IMR-90 (cell line): ENCODE measurements at regions not wholly inside any gene's neighbourhood (a gene's known extent, or its start where the extent isn't known, plus 50 kb on each side); places are given as distances from the start of the nearest gene placed in this dataset.

Experiments
- ATAC-seq: fragments of 200-7000 bp; cut with Tn5 transposase; 2 replicates; pipeline ENCODE4 v1.9.1; 2020; ENCODE audit warnings: low read depth, mild to moderate bottlenecking, moderate library complexity
- BruUV-seq: library from RNA; stranded (reverse); fragments of 400-500 nt; replicated peaks from 2 replicates; lab custom pipeline; 2021; lab: Mats Ljungman, UMichigan
- CTCF ChIA-PET: fragments of 300-600 bp; formaldehyde crosslinking; extraction: SDS; loops from one replicate; lab custom pipeline; 2021; ENCODE audit warnings: antibody characterized with exemption; lab: Yijun Ruan, JAX
- POLR2A ChIA-PET: fragments of 300-600 bp; sonication (Branson Sonifier 250); formaldehyde crosslinking; loops from one replicate; lab custom pipeline; 2022; ENCODE audit warnings: antibody characterized with exemption; ENCODE audit not compliant: unreplicated experiment; lab: Charles Lee
- DNase-seq: peaks from one replicate; pipeline ENCODE4 v3.0.0; 2013
- H2AFZ ChIP-seq: replicated peaks from 2 replicates; pipeline ENCODE3; 2013; ENCODE audit warnings: low read length, mild to moderate bottlenecking; ENCODE audit not compliant: poor library complexity
- H2AK5ac ChIP-seq: 2 replicates; pipeline ENCODE4 v1.6.1; 2013; ENCODE audit warnings: low read depth, low read length, inconsistent platforms
- H2AK9ac ChIP-seq: replicated peaks from 2 replicates; pipeline ENCODE3; 2013; ENCODE audit warnings: mild to moderate bottlenecking, low read depth, low read length, moderate library complexity; ENCODE audit not compliant: poor library complexity
- H2BK120ac ChIP-seq: 2 replicates; pipeline ENCODE4 v1.6.1; 2013; ENCODE audit warnings: low read depth, low read length, inconsistent platforms
- H2BK15ac ChIP-seq: 3 replicates; pipeline ENCODE4 v1.6.1; 2013; ENCODE audit warnings: low read depth, low read length, inconsistent platforms
- H2BK20ac ChIP-seq: 2 replicates; pipeline ENCODE4 v1.6.1; 2013; ENCODE audit warnings: low read depth, mild to moderate bottlenecking, inconsistent platforms, low read length, moderate library complexity
- H2BK5ac ChIP-seq: 2 replicates; pipeline ENCODE4 v1.6.1; 2013; ENCODE audit warnings: mild to moderate bottlenecking, low read depth, low read length, inconsistent platforms; ENCODE audit not compliant: poor library complexity, severe bottlenecking
- H3K14ac ChIP-seq: replicated peaks from 2 replicates; pipeline ENCODE4 v1.6.1; 2013; ENCODE audit warnings: low read depth, low read length, inconsistent platforms
- H3K18ac ChIP-seq: 2 replicates; pipeline ENCODE4 v1.6.1; 2013; ENCODE audit warnings: low read depth, low read length, control low read depth
- H3K23ac ChIP-seq: 2 replicates; pipeline ENCODE4 v1.6.1; 2013; ENCODE audit warnings: low read depth, low read length, inconsistent platforms
- H3K27ac ChIP-seq: 2 replicates; pipeline ENCODE4 v1.5.1; 2013; ENCODE audit warnings: mild to moderate bottlenecking, control low read depth, low read length; ENCODE audit not compliant: insufficient read depth
- H3K27me3 ChIP-seq: 2 replicates; pipeline ENCODE4 v1.6.1; 2013; ENCODE audit warnings: low read length; ENCODE audit not compliant: control insufficient read depth, insufficient read depth
- H3K36me3 ChIP-seq: 2 replicates; pipeline ENCODE4 v1.6.1; 2013; ENCODE audit warnings: low read length, mixed read lengths; ENCODE audit not compliant: control insufficient read depth, insufficient read depth
- H3K4ac ChIP-seq: 2 replicates; pipeline ENCODE4 v1.6.1; 2013; ENCODE audit warnings: low read depth, low read length, inconsistent platforms
- H3K4me1 ChIP-seq: 2 replicates; pipeline ENCODE4 v1.6.1; 2013; ENCODE audit warnings: low read length, mixed read lengths; ENCODE audit not compliant: control insufficient read depth, insufficient read depth
- H3K4me2 ChIP-seq: 2 replicates; pipeline ENCODE4 v1.6.1; 2013; ENCODE audit warnings: low read depth, mild to moderate bottlenecking, control low read depth, low read length, moderate library complexity
- H3K4me3 ChIP-seq: 2 replicates; pipeline ENCODE4 v1.5.1; 2013; ENCODE audit warnings: low read depth, mild to moderate bottlenecking, control low read depth, low read length, moderate library complexity; ENCODE audit not compliant: insufficient read depth
- H3K56ac ChIP-seq: 2 replicates; pipeline ENCODE4 v1.6.1; 2013; ENCODE audit warnings: low read length, inconsistent platforms; ENCODE audit not compliant: insufficient read depth; ENCODE audit errors: extremely low read depth
- H3K79me1 ChIP-seq, 2 experiments: 2 replicates each; pipeline ENCODE4 v1.6.1; 2013; ENCODE audit warnings: low read length in 2 of 2, inconsistent platforms in 1 of 2, low read depth in 1 of 2
- H3K9ac ChIP-seq: 2 replicates; pipeline ENCODE4 v1.6.1; 2013; ENCODE audit warnings: low read depth, low read length, control low read depth
- H3K9me1 ChIP-seq: 2 replicates; pipeline ENCODE4 v1.6.1; 2013; ENCODE audit warnings: low read length, inconsistent platforms; ENCODE audit not compliant: insufficient read depth
- H3K9me3 ChIP-seq: 2 replicates; pipeline ENCODE4 v1.6.1; 2013; ENCODE audit warnings: low read length; ENCODE audit not compliant: control insufficient read depth, insufficient read depth
- H4K20me1 ChIP-seq: 2 replicates; pipeline ENCODE4 v1.6.1; 2013; ENCODE audit warnings: low read length, inconsistent platforms; ENCODE audit not compliant: insufficient read depth
- H4K5ac ChIP-seq: 2 replicates; pipeline ENCODE4 v1.6.1; 2013; ENCODE audit warnings: mild to moderate bottlenecking, low read depth, low read length, control low read depth
- H4K8ac ChIP-seq, 2 experiments: 2 replicates each; pipeline ENCODE4 v1.6.1; 2013; ENCODE audit warnings: low read depth in 2 of 2, low read length in 2 of 2, control low read depth in 1 of 2, inconsistent platforms in 1 of 2
- H4K91ac ChIP-seq: 2 replicates; pipeline ENCODE4 v1.6.1; 2013; ENCODE audit warnings: low read depth, low read length, inconsistent platforms; ENCODE audit not compliant: insufficient read depth
- CEBPB ChIP-seq: IDR thresholded peaks from 2 replicates; pipeline ENCODE4 v1.6.1; 2012; ENCODE audit warnings: low read depth, low read length, improper control_type of control experiment
- CHD1 ChIP-seq: IDR thresholded peaks from 2 replicates; pipeline ENCODE4 v1.6.1; 2012; ENCODE audit warnings: low read depth, low read length, improper control_type of control experiment
- MXI1 ChIP-seq: IDR thresholded peaks from 2 replicates; pipeline ENCODE4 v1.6.1; 2012; ENCODE audit warnings: low read depth, mild to moderate bottlenecking, low read length, moderate library complexity, borderline replicate concordance
- NFE2L2 ChIP-seq: fragments of 150-350 bp; IDR thresholded peaks from 2 replicates; pipeline ENCODE4 v1.6.1; 2016; ENCODE audit warnings: low read depth, mild to moderate bottlenecking, low read length
- RAD21 ChIP-seq: IDR thresholded peaks from 2 replicates; pipeline ENCODE4 v1.6.1; 2012; ENCODE audit warnings: low read length, improper control_type of control experiment
- RCOR1 ChIP-seq: IDR thresholded peaks from 2 replicates; pipeline ENCODE4 v1.6.1; 2012; ENCODE audit warnings: mild to moderate bottlenecking, low read length, improper control_type of control experiment; ENCODE audit not compliant: insufficient replicate concordance
- WGBS, 2 experiments: methylation state at CpG; one replicate each; pipeline versions ENCODE4 v1.1.5 to v1.1.7; 2013; ENCODE audit warnings: missing lambda C conversion rate in 2 of 2; ENCODE audit not compliant: insufficient read length in 1 of 2; ENCODE audit errors: extremely low coverage in 2 of 2; 5-methylcytosine and 5-hydroxymethylcytosine counted together
- dilution Hi-C: fragments of 300-500 bp; cut with HindIII; formaldehyde crosslinking; loops from one replicate; pipeline ENCODE4 v1.14.3; 2018; ENCODE audit warnings: low sequenced_read_pairs; ENCODE audit not compliant: unreplicated experiment
- in situ Hi-C: fragments of 300-500 bp; cut with MboI; formaldehyde crosslinking; loops from 3 replicates; pipeline ENCODE4 v1.14.3; 2019; ENCODE audit warnings: low sequenced_read_pairs, inconsistent platforms, mixed read lengths
- intact Hi-C: fragments of 100-400 bp; cut with micrococcal nuclease; formaldehyde crosslinking; loops from 2 replicates; pipeline ENCODE4 v1.10.0; 2022
- TF ChIP-seq, protein P1 (sequence below): fragments of 150-350 bp; IDR thresholded peaks from 2 replicates; pipeline ENCODE4 v1.6.1; 2017; ENCODE audit warnings: mild to moderate bottlenecking, antibody characterized with exemption, low read length, low read depth
- TF ChIP-seq, protein P2 (sequence below): fragments of 150-350 bp; IDR thresholded peaks from 2 replicates; pipeline ENCODE4 v1.6.1; 2016; ENCODE audit warnings: low read depth, mild to moderate bottlenecking, low read length, moderate library complexity, borderline replicate concordance

DNA sequence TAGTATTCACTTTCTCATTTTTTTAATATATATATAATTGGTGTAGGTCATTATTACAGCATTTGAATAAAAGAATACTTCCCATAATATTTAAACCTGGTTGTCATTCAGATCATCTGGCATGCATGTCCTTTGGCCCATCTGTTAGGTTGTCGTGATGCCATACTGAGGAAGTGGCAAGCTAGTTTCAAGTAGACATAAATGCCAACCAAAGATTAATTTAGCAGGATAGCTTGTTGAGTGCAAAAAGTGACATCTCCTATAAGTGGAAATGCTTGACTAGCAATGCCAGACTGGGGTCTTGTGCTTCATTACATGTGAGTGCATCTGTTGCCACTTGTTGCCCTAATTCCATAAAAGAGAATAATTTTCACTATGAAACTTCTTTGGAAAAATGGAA lies 1044.7 kb downstream of the GRIK2 start:
- no peak overlapping the region for H3K4me3 ChIP-seq
- in situ Hi-C loops (no loop called here), dilution Hi-C loops (no loop called here), intact Hi-C loops (no loop called here)
- H3K18ac ChIP-seq, result no peak overlapping the region
- 0 out of 2 replicates have a peak, but pooled peaks cover 2% of the 10 kb centered on the region for H3K9me3 ChIP-seq
- BruUV-seq, result no TSS peak
- no peak overlapping the region for H2BK120ac ChIP-seq
- H3K4me1 ChIP-seq, result no peaks in the 10 kb centered on the region
- H3K27ac ChIP-seq, result no peak overlapping the region
- H4K20me1 ChIP-seq, result no peaks in the 10 kb centered on the region
- H3K14ac ChIP-seq, result no peak overlapping the region
- no peak overlapping the region for H2BK20ac ChIP-seq
- no peak overlapping the region for H3K9ac ChIP-seq
- no peak overlapping the region for H2BK15ac ChIP-seq
- no peak overlapping the region for H4K8ac ChIP-seq
- ChIA-PET CTCF (no interaction called here), POLR2A (no interaction called here)
- no peaks in the 10 kb centered on the region for H3K79me1 ChIP-seq
- H3K4me2 ChIP-seq, result no peak overlapping the region
- H4K91ac ChIP-seq, result no peak overlapping the region
- no peak overlapping the region for H2AFZ ChIP-seq
- no peak overlapping the region for H4K5ac ChIP-seq
- no peak overlapping the region for H2AK5ac ChIP-seq
- H3K4ac ChIP-seq, result no peak overlapping the region
- H3K9me1 ChIP-seq, result no peaks in the 10 kb centered on the region
- DNase-seq, result no peak
- no peaks in the 10 kb centered on the region for H3K27me3 ChIP-seq
- no peak overlapping the region for H2BK5ac ChIP-seq
- no peak overlapping the region for H2AK9ac ChIP-seq
- no peak overlapping the region for H3K23ac ChIP-seq
- TF ChIP-seq, protein P1, sequence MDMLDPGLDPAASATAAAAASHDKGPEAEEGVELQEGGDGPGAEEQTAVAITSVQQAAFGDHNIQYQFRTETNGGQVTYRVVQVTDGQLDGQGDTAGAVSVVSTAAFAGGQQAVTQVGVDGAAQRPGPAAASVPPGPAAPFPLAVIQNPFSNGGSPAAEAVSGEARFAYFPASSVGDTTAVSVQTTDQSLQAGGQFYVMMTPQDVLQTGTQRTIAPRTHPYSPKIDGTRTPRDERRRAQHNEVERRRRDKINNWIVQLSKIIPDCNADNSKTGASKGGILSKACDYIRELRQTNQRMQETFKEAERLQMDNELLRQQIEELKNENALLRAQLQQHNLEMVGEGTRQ, result no peak
- no peak for TF ChIP-seq CHD1
- TF ChIP-seq CEBPB, result no peak
- TF ChIP-seq MXI1, result no peak
- TF ChIP-seq RAD21, result no peak
- TF ChIP-seq RCOR1, result no peak
- TF ChIP-seq, protein P2, sequence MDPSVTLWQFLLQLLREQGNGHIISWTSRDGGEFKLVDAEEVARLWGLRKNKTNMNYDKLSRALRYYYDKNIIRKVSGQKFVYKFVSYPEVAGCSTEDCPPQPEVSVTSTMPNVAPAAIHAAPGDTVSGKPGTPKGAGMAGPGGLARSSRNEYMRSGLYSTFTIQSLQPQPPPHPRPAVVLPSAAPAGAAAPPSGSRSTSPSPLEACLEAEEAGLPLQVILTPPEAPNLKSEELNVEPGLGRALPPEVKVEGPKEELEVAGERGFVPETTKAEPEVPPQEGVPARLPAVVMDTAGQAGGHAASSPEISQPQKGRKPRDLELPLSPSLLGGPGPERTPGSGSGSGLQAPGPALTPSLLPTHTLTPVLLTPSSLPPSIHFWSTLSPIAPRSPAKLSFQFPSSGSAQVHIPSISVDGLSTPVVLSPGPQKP, result no peak
- TF ChIP-seq NFE2L2, result no peak
- H3K56ac ChIP-seq, result no peak overlapping the region
- ATAC-seq, result no peak
- no CpG with 5 or more reads among the region's 1 CpG for WGBS, 2 experiments
- no peaks in the 10 kb centered on the region for H3K36me3 ChIP-seq
